ENCODE measurements at regions not wholly inside any gene's neighbourhood (a gene's known extent, or its start where the extent isn't known, plus 50 kb on each side); places are given as distances from the start of the nearest gene placed in this dataset.

GRCh38 chr21:27681841-27682240 lies 715.0 kb upstream of the ADAMTS5 start:
- TF ChIP-seq POLR2A (IDR thresholded peaks at IDR 0.05), result no peak
- no peak for TF ChIP-seq CTCF (IDR thresholded peaks at IDR 0.05)
- TF ChIP-seq EP300 (IDR thresholded peaks at IDR 0.05), result no peak
